CD14-positive monocyte (primary cell): ENCODE measurements at regions not wholly inside any gene's neighbourhood (a gene's known extent, or its start where the extent isn't known, plus 50 kb on each side); places are given as distances from the start of the nearest gene placed in this dataset.

Source experiments
- DNase-seq, 3 donors: peaks; one replicate each; pipeline ENCODE4 v3.0.0-alpha.2; 2011 to 2022
- H2AFZ ChIP-seq: 2 replicates; pipeline ENCODE4 v1.6.0; 2012; ENCODE audit warnings: mild to moderate bottlenecking, low read depth, low read length, inconsistent platforms; ENCODE audit not compliant: insufficient read depth, poor library complexity, severe bottlenecking
- H3K27ac ChIP-seq, 2 donors: 1 replicate in 1 of 2; 2 replicates in 1 of 2; pipeline ENCODE4 v1.5.1; 2012 to 2013; ENCODE audit warnings: low read length in 2 of 2, control low read depth in 1 of 2, inconsistent platforms in 1 of 2, low read depth in 1 of 2, mild to moderate bottlenecking in 1 of 2
- H3K27me3 ChIP-seq, 2 donors: one replicate each; pipeline versions ENCODE4 v1.6.0 to v1.6.1; 2011 to 2013; ENCODE audit warnings: low read length in 2 of 2; ENCODE audit not compliant: control insufficient read depth in 2 of 2, insufficient read depth in 2 of 2
- H3K36me3 ChIP-seq, 2 donors: replicated peaks in 1 of 2; 1 replicate in 1 of 2; 2 replicates in 1 of 2; pipeline versions ENCODE4 v1.5.1 to v1.6.1; 2012 to 2013; ENCODE audit warnings: low read length in 2 of 2, control low read depth in 1 of 2, inconsistent platforms in 1 of 2, mild to moderate bottlenecking in 1 of 2; ENCODE audit not compliant: insufficient read depth in 2 of 2, control insufficient read depth in 1 of 2
- H3K4me1 ChIP-seq, 2 donors: 1 replicate in 1 of 2; 2 replicates in 1 of 2; pipeline versions ENCODE4 v1.5.1 to v1.6.1; 2012 to 2013; ENCODE audit warnings: low read length in 2 of 2, control low read depth in 1 of 2, inconsistent platforms in 1 of 2, mild to moderate bottlenecking in 1 of 2, moderate library complexity in 1 of 2; ENCODE audit not compliant: insufficient read depth in 2 of 2, control insufficient read depth in 1 of 2
- H3K4me2 ChIP-seq: replicated peaks from 2 replicates; pipeline ENCODE3; 2012; ENCODE audit warnings: low read length, moderate library complexity, mild to moderate bottlenecking; ENCODE audit not compliant: poor library complexity, severe bottlenecking; ENCODE audit errors: extremely low read depth
- H3K4me3 ChIP-seq, 3 experiments: fragments of 200-600 bp in 1 of 3; sonication (generic) in 1 of 3; replicated peaks in 1 of 3; 1 replicate in 2 of 3; 2 replicates in 1 of 3; pipeline ENCODE4 v1.5.1; 2011 to 2013; ENCODE audit warnings: low read length in 3 of 3, mild to moderate bottlenecking in 3 of 3, control low read depth in 2 of 3, low read depth in 2 of 3, inconsistent platforms in 1 of 3, moderate library complexity in 1 of 3
- H3K79me2 ChIP-seq: 2 replicates; pipeline ENCODE4 v1.6.0; 2012; ENCODE audit warnings: mild to moderate bottlenecking, control low read depth, inconsistent platforms, low read length, moderate library complexity; ENCODE audit not compliant: insufficient read depth
- H3K9ac ChIP-seq: 2 replicates; pipeline ENCODE4 v1.6.0; 2017; ENCODE audit warnings: low read length, mild to moderate bottlenecking; ENCODE audit not compliant: insufficient read depth, poor library complexity, severe bottlenecking
- H3K9me3 ChIP-seq, 2 donors: replicated peaks in 1 of 2; 1 replicate in 1 of 2; 2 replicates in 1 of 2; pipeline versions ENCODE4 v1.5.1 to v1.6.1; 2012 to 2013; ENCODE audit warnings: low read length in 2 of 2, control low read depth in 1 of 2; ENCODE audit not compliant: control insufficient read depth in 1 of 2, insufficient read depth in 1 of 2
- H4K20me1 ChIP-seq: 2 replicates; pipeline ENCODE4 v1.6.0; 2012; ENCODE audit warnings: mild to moderate bottlenecking, low read length, control low read depth, moderate library complexity; ENCODE audit not compliant: insufficient read depth
- H3K27ac Mint-ChIP-seq, 7 donors: one replicate each; pipeline ENCODE4 v1.8.0; 2020; ENCODE audit warnings: mild to moderate bottlenecking in 7 of 7, mixed read lengths in 7 of 7, moderate library complexity in 6 of 7, inconsistent platforms in 2 of 7
- H3K27me3 Mint-ChIP-seq, 3 donors: one replicate each; pipeline ENCODE4 v1.8.0; 2021 to 2022; ENCODE audit warnings: low read depth in 3 of 3, mild to moderate bottlenecking in 3 of 3, mixed read lengths in 3 of 3, moderate library complexity in 3 of 3, inconsistent platforms in 1 of 3
- H3K36me3 Mint-ChIP-seq, 2 donors: one replicate each; pipeline ENCODE4 v1.8.0; 2020; ENCODE audit warnings: mixed read lengths in 2 of 2, inconsistent platforms in 1 of 2, mild to moderate bottlenecking in 1 of 2
- H3K4me1 Mint-ChIP-seq: one replicate; pipeline ENCODE4 v1.8.0; 2020; ENCODE audit warnings: mild to moderate bottlenecking, mixed read lengths
- H3K4me3 Mint-ChIP-seq, 2 donors: one replicate each; pipeline ENCODE4 v1.8.0; 2020; ENCODE audit warnings: mild to moderate bottlenecking in 2 of 2, mixed read lengths in 2 of 2, moderate library complexity in 1 of 2
- H3K9me3 Mint-ChIP-seq, 7 donors: one replicate each; pipeline ENCODE4 v1.8.0; 2020 to 2022; ENCODE audit warnings: mixed read lengths in 7 of 7, mild to moderate bottlenecking in 6 of 7, moderate library complexity in 6 of 7, inconsistent platforms in 2 of 7
- CTCF ChIP-seq: fragments of 200-600 bp; IDR thresholded peaks from one replicate; pipeline ENCODE4 v1.8.0; 2022; ENCODE audit warnings: antibody characterized with exemption, mild to moderate bottlenecking
- WGBS: methylation state at CpG from one replicate; pipeline ENCODE4 v1.1.5; 2013; ENCODE audit warnings: missing lambda C conversion rate; ENCODE audit not compliant: insufficient coverage; 5-methylcytosine and 5-hydroxymethylcytosine counted together
- intact Hi-C, 2 donors: fragments of 100-400 bp; cut with micrococcal nuclease; formaldehyde crosslinking; loops; one replicate each; pipeline versions ENCODE4 v1.15.0 to v1.15.1; 2023

GRCh38 chr4:175146799-175147198 is 228.6 kb downstream of the ADAM29 start:
- no peak overlapping the region for H2AFZ ChIP-seq
- H3K36me3 ChIP-seq: no peaks in the 10 kb centered on the region
- no peaks in the 10 kb centered on the region for H3K4me1 ChIP-seq
- H3K4me3 Mint-ChIP-seq: no peak overlapping the region
- intact Hi-C loops: no loop called here
- H3K4me3 ChIP-seq: no peak overlapping the region
- H3K9me3 ChIP-seq: peaks cover 12 to 16% of the 10 kb centered on the region in 2 donors
- no peaks in the 10 kb centered on the region for H3K27me3 ChIP-seq
- H3K9me3 Mint-ChIP-seq: peaks cover 0 to 15% (median 8%) of the 10 kb centered on the region in 7 donors
- H4K20me1 ChIP-seq: no peaks in the 10 kb centered on the region
- no peaks in the 10 kb centered on the region for H3K79me2 ChIP-seq
- H3K27ac Mint-ChIP-seq: no peak overlapping the region
- H3K36me3 Mint-ChIP-seq: no peaks in the 10 kb centered on the region
- DNase-seq: no peak
- no peak overlapping the region for H3K27ac ChIP-seq
- H3K4me1 Mint-ChIP-seq: no peaks in the 10 kb centered on the region
- no peak for TF ChIP-seq CTCF
- H3K9ac ChIP-seq: no peak overlapping the region
- no peak overlapping the region for H3K4me2 ChIP-seq
- no peaks in the 10 kb centered on the region for H3K27me3 Mint-ChIP-seq
- WGBS: 89% methylated on average over 10 of the region's 14 CpGs

GRCh38 chr4:175147233-175147632 is 229.1 kb downstream of the ADAM29 start:
- Histone ChIP-seq H3K4me2 (no peak overlapping the region), H3K9me3 (peaks cover 12 to 16% of the 10 kb centered on the region in 2 donors), H3K79me2 (no peaks in the 10 kb centered on the region), H3K4me1 (no peaks in the 10 kb centered on the region), H2AFZ (no peak overlapping the region), H3K9ac (no peak overlapping the region), H3K27ac (no peak overlapping the region), H3K36me3 (no peaks in the 10 kb centered on the region), H3K27me3 (no peaks in the 10 kb centered on the region), H4K20me1 (no peaks in the 10 kb centered on the region), H3K4me3 (no peak overlapping the region)
- no peaks in the 10 kb centered on the region for H3K36me3 Mint-ChIP-seq
- intact Hi-C loops: no loop called here
- no peak for DNase-seq
- 92% methylated on average over 9 of the region's 12 CpGs for WGBS
- H3K27ac Mint-ChIP-seq: no peak overlapping the region
- H3K27me3 Mint-ChIP-seq: no peaks in the 10 kb centered on the region
- peaks cover 0 to 15% (median 8%) of the 10 kb centered on the region in 7 donors for H3K9me3 Mint-ChIP-seq
- no peak overlapping the region for H3K4me3 Mint-ChIP-seq
- H3K4me1 Mint-ChIP-seq: no peaks in the 10 kb centered on the region
- TF ChIP-seq CTCF: no peak
